ENCODE measurements at regions not wholly inside any gene's neighbourhood (a gene's known extent, or its start where the extent isn't known, plus 50 kb on each side); places are given as distances from the start of the nearest gene placed in this dataset.
A peak's percentile ranks its signal among the peaks of the same experiment; 100 is the strongest.
"Not testable (repeated sequence)": the region's sequence is repeated elsewhere in the genome, so short reads cannot be mapped to it uniquely, and the experiment has no call there.

DNA sequence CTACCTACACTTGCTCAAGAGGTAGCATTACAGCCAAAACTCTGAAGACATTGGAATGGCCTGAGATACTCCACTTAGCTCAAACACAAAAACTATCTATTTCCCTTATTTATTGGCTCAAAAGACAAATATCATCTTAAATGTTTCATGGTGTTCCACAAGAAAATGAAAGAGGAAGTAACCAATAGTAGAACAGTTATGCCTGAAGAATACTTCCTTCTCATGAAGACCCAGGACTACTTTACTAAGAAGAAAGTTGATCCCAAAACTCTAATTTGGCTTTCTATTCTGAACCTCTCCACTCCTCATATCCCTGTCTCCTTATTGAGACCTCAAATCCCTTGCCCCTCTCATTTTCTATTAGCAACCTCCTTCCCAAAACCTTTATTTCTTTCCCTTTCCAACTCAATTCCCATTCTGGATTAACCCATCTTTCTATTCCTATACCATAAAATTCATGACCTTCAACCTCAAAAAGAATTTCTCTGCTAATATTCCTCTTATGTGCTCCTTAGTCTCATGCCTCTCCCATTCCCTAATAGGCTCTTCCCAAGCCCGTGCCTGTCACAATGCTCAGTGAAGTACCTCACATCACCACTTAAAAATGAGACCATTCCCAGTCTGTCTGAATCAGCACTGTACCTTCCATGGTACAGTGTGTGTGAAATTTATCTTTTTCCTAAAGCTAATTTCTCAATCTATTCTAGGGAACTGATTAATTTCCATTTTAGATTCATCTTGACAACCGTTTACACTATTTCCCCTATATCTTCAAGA is 302.2 kb downstream of the ZNF37A start:
- not testable (repeated sequence) for H3K9me3 ChIP-seq (ENCODE audit: low read depth); H3K4me2 ChIP-seq; H3K27ac ChIP-seq; DNase-seq (ENCODE audit: low spot score); H4K20me1 ChIP-seq (ENCODE audit: insufficient read depth, poor library complexity, severe bottlenecking); H3K9me2 ChIP-seq (replicated peaks; ENCODE audit: insufficient read depth); H3K27me3 ChIP-seq; H3K4me1 ChIP-seq (ENCODE audit: insufficient read depth); H2AFZ ChIP-seq; H3K79me2 ChIP-seq; H3K36me3 ChIP-seq (replicated peaks; ENCODE audit: insufficient read depth, low read depth); H3K4me3 ChIP-seq
- WGBS (ENCODE audit: low lambda C conversion rate, missing lambda C conversion rate), result 45% methylated on average over 2 of the region's 2 CpGs

DNA sequence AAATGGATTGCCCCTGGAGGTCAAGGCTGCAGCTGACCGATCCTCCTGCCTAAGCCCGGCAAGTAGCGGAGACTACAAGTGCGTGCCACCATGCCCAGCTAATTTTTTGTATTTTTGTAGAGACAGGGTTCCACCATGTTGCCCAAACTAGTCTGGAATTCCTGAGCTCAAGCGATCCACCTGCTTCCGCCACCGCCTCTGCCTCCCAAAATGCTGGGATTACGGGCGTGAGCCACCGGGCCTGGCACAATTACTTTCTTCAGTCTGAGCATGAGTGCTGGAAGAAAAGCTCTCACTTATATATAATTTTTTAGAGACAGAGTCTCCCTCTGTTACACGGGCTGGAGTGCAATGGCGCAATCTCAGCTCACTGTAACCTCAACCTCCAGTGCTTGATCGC is 307.4 kb downstream of the ZNF37A start:
- H3K27ac ChIP-seq; H2AFZ ChIP-seq; H3K4me3 ChIP-seq; H3K79me2 ChIP-seq; H3K36me3 ChIP-seq (replicated peaks; ENCODE audit: insufficient read depth, low read depth); H3K4me1 ChIP-seq (ENCODE audit: insufficient read depth); H3K9me3 ChIP-seq (ENCODE audit: low read depth); H3K9me2 ChIP-seq (replicated peaks; ENCODE audit: insufficient read depth); H3K27me3 ChIP-seq; H3K4me2 ChIP-seq; H4K20me1 ChIP-seq (ENCODE audit: insufficient read depth, poor library complexity, severe bottlenecking); DNase-seq (ENCODE audit: low spot score): not testable (repeated sequence)
- WGBS (ENCODE audit: low lambda C conversion rate, missing lambda C conversion rate), result 89% methylated on average over 13 of the region's 13 CpGs

DNA sequence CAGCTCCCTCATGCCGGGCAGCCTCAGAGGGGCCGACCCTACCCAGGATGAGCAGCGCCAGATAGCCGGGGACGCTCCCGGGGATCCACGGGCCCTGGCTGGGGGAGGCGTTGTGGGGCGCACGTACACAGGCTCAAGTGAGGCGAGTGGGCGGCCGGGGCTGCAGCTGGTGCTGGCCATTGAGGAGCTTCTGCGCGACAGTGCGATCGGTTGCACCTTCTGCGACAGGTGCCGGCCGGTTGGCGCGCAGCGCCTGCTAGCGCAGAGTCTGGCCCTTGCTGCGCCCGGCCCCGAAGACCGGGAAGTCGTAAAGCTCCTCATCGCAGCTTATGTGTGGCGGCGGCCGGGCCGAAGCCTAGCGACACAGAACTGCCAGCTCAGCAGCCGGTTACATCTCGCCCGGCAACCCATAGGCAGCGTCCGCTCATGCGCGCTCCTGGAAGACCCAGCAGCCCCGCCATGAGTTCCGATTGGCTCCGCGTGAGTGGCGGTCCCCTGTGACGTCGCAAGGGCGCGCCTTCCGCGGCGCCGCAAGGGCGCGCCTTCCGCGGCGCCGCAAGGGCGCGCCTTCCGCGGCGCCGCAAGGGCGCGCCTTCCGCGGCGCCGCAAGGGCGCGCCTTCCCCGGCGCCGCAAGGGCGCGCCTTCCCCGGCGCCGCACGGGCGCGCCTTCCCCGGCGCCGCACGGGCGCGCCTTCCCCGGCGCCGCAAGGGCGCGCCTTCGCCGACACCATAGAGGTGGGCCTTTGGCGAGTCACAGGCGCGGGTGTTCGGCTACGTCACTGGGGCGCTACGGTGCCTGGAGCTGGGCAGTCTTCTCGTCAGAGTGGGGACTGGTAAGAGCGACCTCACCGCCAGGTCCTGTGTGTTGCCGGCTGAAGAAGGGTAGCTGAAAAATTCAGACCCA is 308.6 kb downstream of the ZNF37A start:
- not testable (repeated sequence) for H3K27me3 ChIP-seq; H3K27ac ChIP-seq; H3K4me1 ChIP-seq (ENCODE audit: insufficient read depth); H3K4me2 ChIP-seq; H2AFZ ChIP-seq; H3K4me3 ChIP-seq; H3K9me2 ChIP-seq (replicated peaks; ENCODE audit: insufficient read depth); H3K36me3 ChIP-seq (replicated peaks; ENCODE audit: insufficient read depth, low read depth); H3K79me2 ChIP-seq; H3K9me3 ChIP-seq (ENCODE audit: low read depth); H4K20me1 ChIP-seq (ENCODE audit: insufficient read depth, poor library complexity, severe bottlenecking)
- DNase-seq (ENCODE audit: low spot score), result peak; percentile 3
- 96% methylated on average over 75 of the region's 110 CpGs for WGBS (ENCODE audit: low lambda C conversion rate, missing lambda C conversion rate)

- not testable (repeated sequence) for H3K4me2 ChIP-seq; H2AFZ ChIP-seq; H3K79me2 ChIP-seq; H3K4me1 ChIP-seq (ENCODE audit: insufficient read depth); H3K36me3 ChIP-seq (replicated peaks; ENCODE audit: insufficient read depth, low read depth); DNase-seq (ENCODE audit: low spot score); H3K27ac ChIP-seq; H3K4me3 ChIP-seq; H3K9me2 ChIP-seq (replicated peaks; ENCODE audit: insufficient read depth); H4K20me1 ChIP-seq (ENCODE audit: insufficient read depth, poor library complexity, severe bottlenecking); H3K9me3 ChIP-seq (ENCODE audit: low read depth); H3K27me3 ChIP-seq
- WGBS (ENCODE audit: low lambda C conversion rate, missing lambda C conversion rate), result 89% methylated on average over 23 of the region's 23 CpGs
Measured at GRCh38 chr10:38403347-38404117, 309.4 kb downstream of the ZNF37A start.

DNA sequence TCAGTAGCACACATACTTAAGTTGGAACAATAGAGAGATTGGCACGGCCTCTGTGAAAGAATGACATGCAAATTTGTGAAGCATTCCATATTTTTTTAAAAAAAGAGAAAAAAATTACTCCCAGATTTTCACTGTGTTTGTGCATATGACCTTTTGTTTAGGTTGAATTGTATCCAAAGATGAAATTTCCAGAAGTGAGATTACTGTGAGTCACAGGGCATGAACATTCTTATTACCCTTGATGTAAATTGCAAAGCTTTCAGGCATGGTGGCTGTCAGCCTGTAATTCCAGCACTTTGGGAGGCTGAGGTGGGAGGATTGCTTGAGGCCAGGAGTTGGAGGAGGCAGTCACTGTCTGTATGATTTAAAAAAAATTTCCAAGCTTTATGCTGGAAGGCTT is 329.5 kb downstream of the ZNF37A start:
- H3K9me3 ChIP-seq (ENCODE audit: low read depth); H3K79me2 ChIP-seq; H3K4me3 ChIP-seq; H3K27ac ChIP-seq; H4K20me1 ChIP-seq (ENCODE audit: insufficient read depth, poor library complexity, severe bottlenecking); H3K4me1 ChIP-seq (ENCODE audit: insufficient read depth); H2AFZ ChIP-seq; H3K4me2 ChIP-seq; H3K9me2 ChIP-seq (replicated peaks; ENCODE audit: insufficient read depth); H3K36me3 ChIP-seq (replicated peaks; ENCODE audit: insufficient read depth, low read depth); H3K27me3 ChIP-seq; DNase-seq (ENCODE audit: low spot score): not testable (repeated sequence)
- WGBS (ENCODE audit: low lambda C conversion rate, missing lambda C conversion rate), result 67% methylated on average over 1 of the region's 1 CpG

DNA sequence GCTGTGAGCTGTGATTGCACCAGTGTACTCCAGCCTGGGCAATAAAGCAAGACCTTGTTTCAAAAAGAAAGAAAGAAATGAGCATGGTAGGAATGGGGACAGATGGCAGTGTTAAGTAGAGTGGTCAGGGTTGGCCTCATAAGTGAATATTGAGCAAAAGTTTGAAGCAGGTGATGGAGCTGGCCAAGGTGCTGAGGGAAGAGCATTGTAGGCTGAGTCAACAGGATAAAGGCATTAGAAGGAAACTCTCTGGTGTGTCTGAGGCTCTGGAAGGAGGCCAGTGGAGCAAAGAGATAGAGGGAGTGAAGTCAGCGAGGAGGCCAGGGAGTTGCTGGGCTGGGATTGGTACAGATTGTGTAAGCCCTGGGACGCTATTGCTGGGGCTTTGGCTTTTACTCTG is 336.1 kb downstream of the ZNF37A start:
- not testable (repeated sequence) for H3K27ac ChIP-seq; H3K79me2 ChIP-seq; DNase-seq (ENCODE audit: low spot score); H3K4me2 ChIP-seq; H3K9me2 ChIP-seq (replicated peaks; ENCODE audit: insufficient read depth); H3K36me3 ChIP-seq (replicated peaks; ENCODE audit: insufficient read depth, low read depth); H2AFZ ChIP-seq; H3K4me1 ChIP-seq (ENCODE audit: insufficient read depth); H3K9me3 ChIP-seq (ENCODE audit: low read depth); H3K4me3 ChIP-seq; H4K20me1 ChIP-seq (ENCODE audit: insufficient read depth, poor library complexity, severe bottlenecking); H3K27me3 ChIP-seq
- WGBS (ENCODE audit: low lambda C conversion rate, missing lambda C conversion rate), result 59% methylated on average over 2 of the region's 2 CpGs

GRCh38 chr10:38437359-38437758 is 343.2 kb downstream of the ZNF37A start:
- DNase-seq (ENCODE audit: low spot score); H3K9me2 ChIP-seq (replicated peaks; ENCODE audit: insufficient read depth); H3K4me1 ChIP-seq (ENCODE audit: insufficient read depth); H3K79me2 ChIP-seq; H4K20me1 ChIP-seq (ENCODE audit: insufficient read depth, poor library complexity, severe bottlenecking); H2AFZ ChIP-seq; H3K27ac ChIP-seq; H3K4me2 ChIP-seq; H3K36me3 ChIP-seq (replicated peaks; ENCODE audit: insufficient read depth, low read depth); H3K4me3 ChIP-seq; H3K27me3 ChIP-seq; H3K9me3 ChIP-seq (ENCODE audit: low read depth): not testable (repeated sequence)
- WGBS (ENCODE audit: low lambda C conversion rate, missing lambda C conversion rate), result 67% methylated on average over 5 of the region's 5 CpGs

DNA sequence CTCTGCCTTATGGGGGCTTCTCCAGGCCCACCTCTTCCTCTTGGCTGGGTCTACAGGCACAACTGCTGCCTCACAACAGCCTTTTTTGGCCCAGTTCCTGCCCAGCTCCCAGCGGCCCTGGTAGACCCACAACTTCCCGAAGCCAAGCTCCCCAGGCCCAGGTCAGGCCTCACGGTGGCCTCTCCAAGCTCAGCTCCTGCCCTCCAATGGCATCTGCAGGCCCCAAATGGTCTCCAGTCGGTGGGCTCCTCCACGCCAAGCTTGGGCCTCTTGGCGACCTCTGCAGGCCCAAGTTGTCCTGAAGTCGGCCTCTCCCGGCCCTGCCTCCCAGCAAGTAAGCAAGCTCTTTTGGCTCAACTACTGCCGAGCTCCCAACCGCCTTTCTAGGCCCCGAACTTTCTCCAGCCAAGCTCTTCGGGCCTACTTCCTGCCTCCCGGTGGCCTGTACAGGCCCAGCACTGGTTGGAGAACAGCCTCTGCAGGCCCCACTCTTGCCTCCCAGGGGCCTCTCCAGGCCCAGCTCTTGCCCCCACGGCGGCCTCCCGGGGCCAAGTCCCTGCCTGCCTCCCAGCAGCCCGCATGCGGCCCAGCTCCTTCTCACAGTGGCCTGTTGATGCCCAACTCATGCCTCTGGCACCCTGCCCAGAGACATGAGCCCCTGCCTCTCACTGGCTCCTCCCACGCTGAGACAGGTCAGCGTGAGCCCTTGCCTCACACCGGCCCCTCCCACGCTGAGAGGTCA is 354.6 kb downstream of the ZNF37A start:
- not testable (repeated sequence) for H4K20me1 ChIP-seq (ENCODE audit: insufficient read depth, poor library complexity, severe bottlenecking); H3K36me3 ChIP-seq (replicated peaks; ENCODE audit: insufficient read depth, low read depth); H3K27me3 ChIP-seq; H3K9me3 ChIP-seq (ENCODE audit: low read depth); DNase-seq (ENCODE audit: low spot score); H3K4me2 ChIP-seq; H3K79me2 ChIP-seq; H3K4me1 ChIP-seq (ENCODE audit: insufficient read depth); H2AFZ ChIP-seq; H3K9me2 ChIP-seq (replicated peaks; ENCODE audit: insufficient read depth); H3K4me3 ChIP-seq; H3K27ac ChIP-seq
- 90% methylated on average over 16 of the region's 22 CpGs for WGBS (ENCODE audit: low lambda C conversion rate, missing lambda C conversion rate)

All from hepatocyte (in vitro differentiated cells).